Skeletal muscle tissue (tissue), 3 donors: ENCODE measurements at regions not wholly inside any gene's neighbourhood (a gene's known extent, or its start where the extent isn't known, plus 50 kb on each side); places are given as distances from the start of the nearest gene placed in this dataset.

Experiments used
- H3K27ac ChIP-seq: one replicate; pipeline ENCODE4 v1.7.0; 2013; ENCODE audit warnings: mild to moderate bottlenecking, low read depth, low read length, inconsistent platforms
- H3K27me3 ChIP-seq, 3 donors: one replicate each; pipeline ENCODE4 v1.7.0; 2013; ENCODE audit warnings: low read length in 3 of 3; ENCODE audit not compliant: control insufficient read depth in 3 of 3, insufficient read depth in 3 of 3
- H3K36me3 ChIP-seq, 3 donors: one replicate each; pipeline ENCODE4 v1.7.0; 2013; ENCODE audit warnings: low read length in 3 of 3; ENCODE audit not compliant: control insufficient read depth in 3 of 3, insufficient read depth in 3 of 3
- H3K4me1 ChIP-seq, 3 donors: one replicate each; pipeline ENCODE4 v1.7.0; 2013; ENCODE audit warnings: low read length in 3 of 3, mild to moderate bottlenecking in 3 of 3; ENCODE audit not compliant: control insufficient read depth in 3 of 3, insufficient read depth in 3 of 3
- H3K4me3 ChIP-seq, 3 donors: one replicate each; pipeline ENCODE4 v1.7.0; 2013; ENCODE audit warnings: low read length in 3 of 3
- H3K9ac ChIP-seq, 3 donors: one replicate each; pipeline ENCODE4 v1.7.0; 2013; ENCODE audit warnings: low read length in 3 of 3, mild to moderate bottlenecking in 3 of 3, moderate library complexity in 2 of 3, low read depth in 1 of 3
- H3K9me3 ChIP-seq, 3 donors: one replicate each; pipeline ENCODE4 v1.7.0; 2013; ENCODE audit warnings: low read length in 3 of 3; ENCODE audit not compliant: control insufficient read depth in 3 of 3
- donor health status: Osteomylitis.

DNA sequence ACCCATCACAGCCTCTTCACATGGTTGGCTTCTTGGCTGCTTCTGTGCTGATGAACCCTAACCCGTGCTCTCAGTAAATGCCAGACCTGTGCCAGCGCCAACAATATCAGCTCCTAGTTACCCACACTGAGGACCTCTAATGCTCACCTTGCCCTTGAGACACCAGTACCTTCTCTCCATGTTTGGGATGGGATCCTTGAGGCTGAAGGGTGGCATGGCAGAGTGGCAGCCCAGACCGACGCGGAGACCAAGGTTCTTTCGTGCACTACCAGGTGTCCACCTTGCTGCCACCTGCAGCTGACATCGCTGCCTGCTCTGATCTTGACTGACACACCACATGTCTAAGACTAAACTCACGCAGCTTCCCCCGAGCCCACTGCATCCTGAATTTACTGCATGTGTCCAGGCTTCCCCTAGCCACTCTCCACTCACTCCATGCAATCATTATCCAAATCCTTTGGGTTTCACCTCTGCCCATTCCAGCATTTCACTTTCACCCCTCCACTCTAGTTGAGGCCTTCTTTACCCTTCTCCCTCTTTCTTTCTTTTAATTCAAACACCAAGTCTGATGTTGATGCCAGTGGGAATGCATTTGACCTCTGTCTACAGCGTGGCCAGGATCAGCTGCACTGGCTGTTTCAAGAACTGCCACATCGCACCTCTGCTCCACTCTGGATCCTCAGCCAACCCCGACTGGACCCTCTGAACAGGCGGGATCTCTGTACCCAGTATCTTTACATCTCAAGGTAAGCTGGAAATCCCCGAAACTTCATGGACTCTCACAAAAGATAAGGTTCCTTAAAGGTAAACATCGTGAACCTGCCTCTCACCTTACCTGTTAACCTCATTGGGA, 294.9 kb downstream of the GLRX3 start:
- peaks cover 0 to 3% (median 0%) of the 10 kb centered on the region in 3 donors for H3K27me3 ChIP-seq

DNA sequence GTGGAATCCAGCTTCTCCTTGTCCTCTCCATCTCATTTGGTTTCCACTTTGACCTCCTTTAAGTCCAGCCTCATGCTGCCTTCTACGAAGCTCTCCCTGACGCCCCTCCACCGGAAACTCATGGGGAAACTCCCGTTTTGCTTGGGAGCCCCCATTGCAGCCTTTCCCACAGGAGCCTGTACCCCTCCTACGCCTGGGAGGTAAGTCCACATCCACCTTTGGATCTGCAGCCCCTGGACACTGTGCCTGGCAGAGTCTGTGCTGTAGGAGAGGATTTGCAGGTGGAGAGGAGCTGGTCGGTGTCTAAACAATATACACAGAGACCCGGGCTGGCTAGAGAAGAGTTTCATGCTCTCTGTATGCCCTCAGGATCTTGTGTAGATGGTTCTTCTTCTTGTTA, 296.1 kb downstream of the GLRX3 start:
- no peak overlapping the region for H3K27ac ChIP-seq
- peaks cover 0 to 3% (median 0%) of the 10 kb centered on the region in 3 donors for H3K27me3 ChIP-seq
- peaks cover 0 to 4% (median under 1%) of the 10 kb centered on the region in 3 donors for H3K9me3 ChIP-seq
- H3K4me1 ChIP-seq = no peaks in the 10 kb centered on the region
- H3K9ac ChIP-seq = no peak overlapping the region
- H3K36me3 ChIP-seq = no peaks in the 10 kb centered on the region
- no peak overlapping the region for H3K4me3 ChIP-seq

More for the DNA sequence above, 294.9 kb downstream of the GLRX3 start:
- Histone ChIP-seq H3K36me3 (no peaks in the 10 kb centered on the region), H3K9ac (no peak overlapping the region), H3K4me1 (no peaks in the 10 kb centered on the region), H3K27ac (no peak overlapping the region), H3K9me3 (peaks cover 0 to 8% (median 4%) of the 10 kb centered on the region in 3 donors), H3K4me3 (no peak overlapping the region)

DNA sequence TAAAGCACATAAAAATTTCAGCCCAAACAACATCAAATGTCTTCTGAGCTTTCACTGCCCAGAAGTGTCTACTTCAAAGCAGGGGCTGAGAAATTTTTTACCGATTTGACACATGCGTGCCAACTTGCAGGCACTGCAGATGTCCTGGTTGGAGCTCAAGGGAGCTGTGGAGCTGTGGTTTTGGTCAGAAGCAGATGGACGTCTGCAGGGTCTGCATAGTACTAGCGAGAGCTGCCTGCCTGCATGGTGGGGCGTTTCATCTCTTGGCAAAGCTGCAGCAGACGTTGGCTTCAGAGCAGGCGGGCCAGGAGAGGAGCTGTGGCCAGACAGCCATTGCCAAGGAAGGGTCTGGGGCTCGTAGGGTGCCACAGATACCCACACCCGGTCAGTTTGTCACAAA, 296.7 kb downstream of the GLRX3 start:
- Histone ChIP-seq H3K9ac (no peak overlapping the region), H3K4me3 (no peak overlapping the region), H3K36me3 (no peaks in the 10 kb centered on the region), H3K4me1 (no peaks in the 10 kb centered on the region), H3K9me3 (peaks cover 0 to 4% (median 0%) of the 10 kb centered on the region in 3 donors), H3K27ac (no peak overlapping the region), H3K27me3 (peaks cover 0 to 3% (median 0%) of the 10 kb centered on the region in 3 donors)

DNA sequence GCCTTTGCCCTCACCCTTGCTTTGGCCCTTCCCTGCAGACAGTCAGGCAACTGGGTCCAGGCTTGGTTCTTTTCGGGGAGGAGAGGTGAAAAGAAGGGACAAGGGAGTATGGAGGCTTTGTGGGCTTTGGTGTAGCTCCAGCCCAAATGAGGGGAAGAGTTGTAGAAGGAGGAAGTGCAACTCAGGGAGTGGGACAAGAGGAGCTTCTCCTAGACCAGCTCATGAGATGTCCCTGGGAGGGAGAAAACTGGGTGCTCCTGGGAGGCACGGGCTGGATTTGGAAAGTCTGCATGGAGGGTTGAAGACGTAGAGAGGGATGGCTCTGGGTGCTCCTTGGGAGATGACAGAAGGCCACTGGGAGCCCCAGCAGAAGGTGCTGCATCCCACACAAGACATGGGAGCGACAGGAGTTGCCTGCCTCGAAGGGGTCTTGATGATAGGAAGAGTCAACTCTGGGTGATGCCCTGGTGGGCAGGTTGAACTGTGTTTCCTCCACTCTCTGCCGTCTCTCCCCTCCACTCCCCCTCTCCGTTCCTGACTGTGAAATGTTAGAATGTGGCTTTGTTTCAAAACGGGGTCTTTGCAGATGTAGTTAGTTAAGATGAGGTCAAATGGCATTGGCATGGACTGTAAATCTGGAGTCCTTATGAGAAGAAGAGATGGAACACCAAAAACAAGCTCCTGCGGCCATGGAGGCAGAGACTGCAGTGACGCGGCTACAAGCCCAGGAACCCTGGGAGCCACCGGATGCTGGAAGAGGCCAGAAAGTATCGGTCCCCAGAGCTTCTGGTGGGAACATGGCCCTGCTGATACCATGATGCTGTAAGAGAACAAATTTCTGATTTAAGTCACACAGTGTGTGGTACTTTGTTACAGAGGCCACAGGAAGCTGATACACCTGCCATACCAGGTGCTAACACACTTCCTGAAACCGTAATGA, 298.5 kb downstream of the GLRX3 start:
- Histone ChIP-seq H3K9me3 (peaks cover 0 to 2% (median 0%) of the 10 kb centered on the region in 3 donors), H3K36me3 (no peaks in the 10 kb centered on the region), H3K4me1 (no peaks in the 10 kb centered on the region), H3K9ac (no peak overlapping the region), H3K4me3 (no peak overlapping the region), H3K27me3 (peaks cover 0 to 12% (median 0%) of the 10 kb centered on the region in 3 donors), H3K27ac (no peak overlapping the region)

DNA sequence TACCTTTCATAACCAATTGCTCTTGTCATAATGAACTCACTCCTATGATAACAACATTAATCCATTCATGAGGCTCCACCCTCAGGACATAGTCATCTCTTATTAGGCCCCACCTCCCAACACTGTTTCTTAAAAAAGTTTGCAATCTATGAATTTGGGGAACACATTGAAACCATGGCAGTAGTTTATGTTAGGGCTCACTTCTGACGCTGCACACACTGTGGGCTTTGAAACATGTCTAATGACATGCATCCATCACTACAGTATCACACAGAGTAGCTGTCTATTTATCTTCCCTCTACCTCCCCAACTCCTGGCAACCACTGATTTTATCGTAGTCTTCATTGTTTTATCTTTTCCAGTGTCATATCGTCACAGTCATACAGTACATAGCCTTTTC, 299.8 kb downstream of the GLRX3 start:
- peaks cover 0 to 23% (median 5%) of the 10 kb centered on the region in 3 donors for H3K27me3 ChIP-seq
- no peaks in the 10 kb centered on the region for H3K9me3 ChIP-seq
- H3K36me3 ChIP-seq = no peaks in the 10 kb centered on the region
- H3K9ac ChIP-seq = no peak overlapping the region
- no peak overlapping the region for H3K27ac ChIP-seq
- H3K4me1 ChIP-seq = no peaks in the 10 kb centered on the region
- no peak overlapping the region for H3K4me3 ChIP-seq

DNA sequence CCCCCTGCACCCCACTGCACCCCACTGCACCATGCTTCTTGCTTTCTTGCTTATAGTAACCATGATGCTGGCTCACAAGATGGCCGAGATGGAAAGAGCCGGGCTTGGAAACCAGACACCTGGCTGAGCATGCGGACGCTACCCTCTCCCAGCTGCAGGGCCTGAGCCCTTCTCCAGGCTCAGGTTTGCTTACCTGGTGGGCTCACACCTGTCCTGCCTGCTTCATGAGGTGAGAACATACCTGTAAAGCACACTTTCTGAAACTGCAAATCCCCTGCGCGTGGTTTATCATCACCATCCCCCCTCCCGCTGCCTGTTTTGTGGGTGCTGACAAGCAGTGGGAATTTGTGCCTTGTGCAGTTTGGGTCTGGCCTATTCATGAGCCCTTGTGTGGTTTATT, 302.7 kb downstream of the GLRX3 start:
- Histone ChIP-seq H3K36me3 (no peaks in the 10 kb centered on the region), H3K9ac (no peak overlapping the region), H3K27me3 (peaks cover 0 to 34% (median 9%) of the 10 kb centered on the region in 3 donors), H3K4me3 (no peak overlapping the region), H3K4me1 (no peaks in the 10 kb centered on the region), H3K9me3 (no peaks in the 10 kb centered on the region), H3K27ac (no peak overlapping the region)

DNA sequence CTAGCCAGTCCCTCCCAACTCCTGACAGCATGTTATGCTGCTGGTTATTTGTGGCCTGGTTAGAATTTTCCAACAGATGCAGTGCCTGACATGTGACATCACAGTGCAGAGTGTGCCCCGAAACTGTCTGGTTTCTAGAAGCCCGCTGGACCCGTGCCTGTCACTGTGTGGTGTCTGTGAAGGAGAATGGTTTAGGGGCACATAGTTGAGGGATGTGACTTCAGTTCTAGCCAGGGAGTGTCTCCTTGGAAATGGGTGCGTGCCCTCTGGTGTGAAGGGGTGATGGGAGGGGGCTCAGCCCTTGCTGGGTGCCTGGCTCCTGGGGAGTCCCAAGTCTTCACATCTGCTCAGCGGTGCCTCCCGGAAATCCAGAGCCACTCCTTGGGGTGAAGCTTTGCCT, 303.6 kb downstream of the GLRX3 start:
- Histone ChIP-seq H3K9me3 (no peaks in the 10 kb centered on the region), H3K27ac (no peak overlapping the region), H3K27me3 (peaks cover 0 to 31% (median 9%) of the 10 kb centered on the region in 3 donors), H3K4me3 (no peak overlapping the region), H3K4me1 (no peaks in the 10 kb centered on the region), H3K36me3 (no peaks in the 10 kb centered on the region), H3K9ac (no peak overlapping the region)

DNA sequence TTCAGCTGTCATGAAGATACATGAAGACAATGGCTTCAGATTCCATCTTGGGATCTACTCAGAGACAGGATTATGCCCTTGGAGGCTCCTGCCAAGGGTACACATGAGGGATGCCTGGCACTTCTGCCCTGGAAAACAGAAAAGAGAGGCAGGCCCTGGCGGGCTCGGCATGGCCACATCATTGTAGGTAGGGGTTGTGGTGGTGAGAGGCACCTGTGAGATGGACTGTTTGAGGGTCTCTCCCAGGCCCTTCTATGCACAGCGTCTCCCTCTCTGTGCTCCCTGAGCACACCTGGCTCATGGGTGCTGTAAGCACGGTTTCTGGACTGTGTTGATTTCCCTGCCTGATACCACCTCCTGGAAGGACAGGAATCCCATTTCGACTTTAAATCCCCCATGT, 304.3 kb downstream of the GLRX3 start:
- no peak overlapping the region for H3K9ac ChIP-seq
- no peaks in the 10 kb centered on the region for H3K36me3 ChIP-seq
- H3K9me3 ChIP-seq = no peaks in the 10 kb centered on the region
- no peak overlapping the region for H3K4me3 ChIP-seq
- no peaks in the 10 kb centered on the region for H3K4me1 ChIP-seq
- H3K27me3 ChIP-seq = peaks cover 0 to 31% (median 9%) of the 10 kb centered on the region in 3 donors
- no peak overlapping the region for H3K27ac ChIP-seq

DNA sequence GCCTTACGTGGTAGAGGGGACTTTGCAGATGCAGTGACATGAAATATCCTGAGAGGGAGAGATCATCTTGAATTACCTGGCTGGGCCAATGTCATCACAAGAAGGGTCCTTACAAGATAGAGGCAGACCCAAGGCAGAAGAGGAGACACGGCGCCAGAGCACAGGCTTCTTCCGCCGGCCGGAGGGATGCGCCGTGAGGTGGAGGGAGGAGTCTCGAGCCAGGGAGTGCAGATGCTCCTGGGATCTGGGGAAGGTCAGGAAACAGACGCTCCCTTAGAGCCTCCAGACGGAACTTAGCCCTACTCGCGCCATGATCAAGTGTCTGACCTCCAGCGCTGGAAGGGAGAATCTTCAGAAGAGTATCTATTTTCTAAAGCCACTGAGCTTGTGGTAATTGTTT, 304.8 kb downstream of the GLRX3 start:
- Histone ChIP-seq H3K4me1 (no peaks in the 10 kb centered on the region), H3K27me3 (peaks cover 0 to 31% (median 9%) of the 10 kb centered on the region in 3 donors), H3K9me3 (no peaks in the 10 kb centered on the region), H3K36me3 (no peaks in the 10 kb centered on the region), H3K27ac (no peak overlapping the region), H3K9ac (no peak overlapping the region), H3K4me3 (no peak overlapping the region)

DNA sequence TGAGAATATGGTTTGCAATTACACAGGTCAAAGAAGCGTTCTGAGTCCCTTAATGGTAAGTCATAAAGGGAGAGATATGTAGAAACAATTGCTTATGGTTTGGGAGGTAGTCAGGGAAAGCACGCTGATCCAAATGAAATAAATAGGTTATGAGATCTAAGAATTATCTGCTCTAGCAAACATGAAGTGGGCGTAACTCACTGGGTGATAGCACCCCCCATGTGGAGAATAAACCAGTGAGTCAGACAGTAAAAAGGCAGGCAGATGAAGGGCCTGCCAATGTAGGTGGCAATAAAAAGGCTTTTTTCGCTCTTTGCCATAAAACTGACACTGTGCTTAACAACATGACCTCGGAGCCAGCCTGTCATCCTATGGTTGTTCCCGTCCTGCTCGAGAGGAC, 306.9 kb downstream of the GLRX3 start:
- H3K4me3 ChIP-seq = no peak overlapping the region

More for the DNA sequence above, 306.9 kb downstream of the GLRX3 start:
- Histone ChIP-seq H3K4me1 (no peaks in the 10 kb centered on the region), H3K9ac (no peak overlapping the region), H3K27me3 (peaks cover 0 to 28% (median 9%) of the 10 kb centered on the region in 3 donors), H3K27ac (no peak overlapping the region), H3K36me3 (no peaks in the 10 kb centered on the region), H3K9me3 (no peaks in the 10 kb centered on the region)
